ENCODE measurements at regions not wholly inside any gene's neighbourhood (a gene's known extent, or its start where the extent isn't known, plus 50 kb on each side); places are given as distances from the start of the nearest gene placed in this dataset.

DNA sequence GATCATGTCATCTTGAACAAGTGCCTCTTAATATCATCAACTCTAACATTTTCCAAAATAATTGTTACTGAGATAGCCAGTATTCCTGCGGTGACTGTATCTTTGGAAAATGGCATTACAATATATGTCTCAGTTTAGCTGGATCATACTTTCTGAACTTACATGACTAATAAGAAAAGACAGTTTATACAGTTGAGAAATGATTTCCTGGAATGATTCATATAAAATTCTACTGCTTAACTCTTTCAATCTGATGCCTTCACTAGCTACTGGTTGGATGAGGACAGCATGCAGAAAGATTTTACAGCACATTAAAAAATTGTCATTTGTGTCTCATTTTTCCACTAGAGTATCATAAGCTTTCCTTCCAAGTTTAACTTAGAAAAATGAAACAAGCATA, 302.1 kb downstream of the PCDH17 start:
- no peak for TF ChIP-seq CTCF (IDR thresholded peaks at IDR 0.05; ENCODE audit: low read depth, low read length)
- DNase-seq (ENCODE audit: extremely low read depth, low read depth), result no peak

GRCh38 chr13:57935965-57936364, 304.4 kb downstream of the PCDH17 start:
- no peak for TF ChIP-seq CTCF (IDR thresholded peaks at IDR 0.05; ENCODE audit: low read depth, low read length)
- DNase-seq (ENCODE audit: extremely low read depth, low read depth), result no peak

- no peak for DNase-seq (ENCODE audit: extremely low read depth, low read depth)
- TF ChIP-seq CTCF (IDR thresholded peaks at IDR 0.05; ENCODE audit: low read depth, low read length), result no peak
Measured at GRCh38 chr13:57946361-57946760, 314.8 kb downstream of the PCDH17 start.

GRCh38 chr13:57948884-57949283, 317.3 kb downstream of the PCDH17 start:
- no peak for DNase-seq (ENCODE audit: extremely low read depth, low read depth)
- TF ChIP-seq CTCF (IDR thresholded peaks at IDR 0.05; ENCODE audit: low read depth, low read length), result no peak

DNA sequence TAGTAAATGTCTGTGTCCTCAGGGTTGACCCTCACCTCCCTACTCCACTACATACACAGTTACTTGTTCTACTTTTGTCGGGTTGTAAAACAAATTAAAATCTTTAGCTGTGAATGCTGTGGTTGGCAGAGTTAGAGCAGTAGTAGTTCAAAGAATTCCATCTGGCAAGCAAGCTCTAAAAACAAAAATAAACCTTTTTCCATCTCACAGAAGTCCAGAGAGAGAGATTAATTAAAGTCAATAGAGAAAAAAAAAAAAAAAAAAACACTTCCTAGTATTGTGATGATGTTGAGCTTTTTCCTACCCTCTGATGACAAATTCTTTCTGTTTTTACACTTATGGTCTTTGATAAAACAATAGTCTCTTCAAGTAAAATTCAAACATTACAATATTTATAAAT, 338.4 kb downstream of the PCDH17 start:
- no peak for TF ChIP-seq CTCF (IDR thresholded peaks at IDR 0.05; ENCODE audit: low read depth, low read length)
- no peak for DNase-seq (ENCODE audit: extremely low read depth, low read depth)

- no peak for DNase-seq (ENCODE audit: extremely low read depth, low read depth)
- TF ChIP-seq CTCF (IDR thresholded peaks at IDR 0.05; ENCODE audit: low read depth, low read length), result no peak
Measured at GRCh38 chr13:57970404-57970803, 338.9 kb downstream of the PCDH17 start.

DNA sequence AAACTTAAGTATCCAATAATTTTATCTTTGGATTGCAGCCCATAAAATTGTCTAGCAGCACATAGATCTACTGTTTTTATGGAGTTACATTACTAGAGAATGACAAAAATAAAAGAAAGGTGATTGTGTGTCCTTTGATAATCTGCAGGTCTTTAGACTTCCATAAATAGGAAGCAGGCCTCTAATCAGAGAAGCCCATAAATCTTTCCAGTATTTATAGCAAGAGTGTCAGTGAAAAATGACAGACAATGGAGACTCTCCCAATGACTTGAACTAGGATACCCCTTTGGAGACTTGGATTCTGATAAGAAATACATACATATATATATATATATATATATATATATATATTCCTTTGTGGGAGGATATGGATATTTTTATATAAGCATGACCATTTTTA, 351.2 kb downstream of the PCDH17 start:
- DNase-seq (ENCODE audit: extremely low read depth, low read depth), result no peak
- TF ChIP-seq CTCF (IDR thresholded peaks at IDR 0.05; ENCODE audit: low read depth, low read length), result no peak

All from AG09319 (cell line).